ENCODE measurements at regions not wholly inside any gene's neighbourhood (a gene's known extent, or its start where the extent isn't known, plus 50 kb on each side); places are given as distances from the start of the nearest gene placed in this dataset.
A peak's percentile ranks its signal among the peaks of the same experiment; 100 is the strongest.

GRCh38 chr16:86450691-86451090 lies 59.6 kb upstream of the FOXF1 start:
- no peaks in the 10 kb centered on the region for H3K4me1 ChIP-seq (ENCODE audit: control insufficient read depth, insufficient read depth, low read length)
- no peaks in the 10 kb centered on the region for H3K27me3 ChIP-seq (ENCODE audit: control insufficient read depth, insufficient read depth, low read length)
- no peak overlapping the region for H3K27ac ChIP-seq (ENCODE audit: low read depth, low read length)
- no peak overlapping the region for H3K9ac ChIP-seq (ENCODE audit: low read length)
- no peak overlapping the region for H3K4me3 ChIP-seq (ENCODE audit: low read length)
- no peaks in the 10 kb centered on the region for H3K36me3 ChIP-seq (ENCODE audit: control insufficient read depth, insufficient read depth, low read length)

GRCh38 chr16:86452451-86452850 lies 57.9 kb upstream of the FOXF1 start:
- H3K4me3 ChIP-seq (ENCODE audit: low read length), result no peak overlapping the region
- H3K27ac ChIP-seq (ENCODE audit: low read depth, low read length), result no peak overlapping the region
- H3K9ac ChIP-seq (ENCODE audit: low read length), result no peak overlapping the region
- H3K27me3 ChIP-seq (ENCODE audit: control insufficient read depth, insufficient read depth, low read length), result no peaks in the 10 kb centered on the region
- peaks cover 5% of the 10 kb centered on the region for H3K4me1 ChIP-seq (ENCODE audit: control insufficient read depth, insufficient read depth, low read length)
- no peaks in the 10 kb centered on the region for H3K36me3 ChIP-seq (ENCODE audit: control insufficient read depth, insufficient read depth, low read length)

- no peak overlapping the region for H3K9ac ChIP-seq (ENCODE audit: low read length)
- no peak overlapping the region for H3K4me3 ChIP-seq (ENCODE audit: low read length)
- H3K36me3 ChIP-seq (ENCODE audit: control insufficient read depth, insufficient read depth, low read length), result no peaks in the 10 kb centered on the region
- H3K27ac ChIP-seq (ENCODE audit: low read depth, low read length), result no peak overlapping the region
- H3K27me3 ChIP-seq (ENCODE audit: control insufficient read depth, insufficient read depth, low read length), result no peaks in the 10 kb centered on the region
- H3K4me1 ChIP-seq (ENCODE audit: control insufficient read depth, insufficient read depth, low read length), result peaks cover 25% of the 10 kb centered on the region
Observed at GRCh38 chr16:86455116-86455515, 55.2 kb upstream of the FOXF1 start.

DNA sequence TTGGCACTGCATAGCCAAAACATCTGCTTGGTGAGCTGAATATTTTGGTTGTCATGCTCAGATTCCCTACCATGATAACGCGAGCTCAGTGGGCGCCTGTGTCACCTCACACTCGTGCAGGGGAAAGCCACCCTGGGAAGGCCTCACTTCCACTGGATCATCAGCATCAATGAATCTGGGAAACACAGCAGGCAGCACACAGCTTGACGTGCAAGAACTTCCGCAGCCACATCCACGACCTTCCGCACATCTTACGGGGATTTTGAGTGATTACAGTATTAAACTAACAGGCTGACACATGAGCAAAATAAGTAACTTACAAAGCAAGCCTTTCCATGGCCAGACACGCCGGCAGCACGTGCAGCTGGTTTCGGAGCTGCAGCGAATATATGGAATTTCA lies 54.7 kb upstream of the FOXF1 start:
- no peak overlapping the region for H3K9ac ChIP-seq (ENCODE audit: low read length)
- no peaks in the 10 kb centered on the region for H3K27me3 ChIP-seq (ENCODE audit: control insufficient read depth, insufficient read depth, low read length)
- no peak overlapping the region for H3K27ac ChIP-seq (ENCODE audit: low read depth, low read length)
- no peaks in the 10 kb centered on the region for H3K36me3 ChIP-seq (ENCODE audit: control insufficient read depth, insufficient read depth, low read length)
- no peak overlapping the region for H3K4me3 ChIP-seq (ENCODE audit: low read length)
- H3K4me1 ChIP-seq (ENCODE audit: control insufficient read depth, insufficient read depth, low read length), result peaks cover 27% of the 10 kb centered on the region

GRCh38 chr16:86457501-86458148 lies 52.7 kb upstream of the FOXF1 start:
- H3K27me3 ChIP-seq (ENCODE audit: control insufficient read depth, insufficient read depth, low read length), result no peaks in the 10 kb centered on the region
- peaks cover 31% of the 10 kb centered on the region for H3K4me1 ChIP-seq (ENCODE audit: control insufficient read depth, insufficient read depth, low read length)
- H3K9ac ChIP-seq (ENCODE audit: low read length), result no peak overlapping the region
- no peaks in the 10 kb centered on the region for H3K36me3 ChIP-seq (ENCODE audit: control insufficient read depth, insufficient read depth, low read length)
- H3K27ac ChIP-seq (ENCODE audit: low read depth, low read length), result peak overlapping the region; percentile 91
- H3K4me3 ChIP-seq (ENCODE audit: low read length), result no peak overlapping the region

DNA sequence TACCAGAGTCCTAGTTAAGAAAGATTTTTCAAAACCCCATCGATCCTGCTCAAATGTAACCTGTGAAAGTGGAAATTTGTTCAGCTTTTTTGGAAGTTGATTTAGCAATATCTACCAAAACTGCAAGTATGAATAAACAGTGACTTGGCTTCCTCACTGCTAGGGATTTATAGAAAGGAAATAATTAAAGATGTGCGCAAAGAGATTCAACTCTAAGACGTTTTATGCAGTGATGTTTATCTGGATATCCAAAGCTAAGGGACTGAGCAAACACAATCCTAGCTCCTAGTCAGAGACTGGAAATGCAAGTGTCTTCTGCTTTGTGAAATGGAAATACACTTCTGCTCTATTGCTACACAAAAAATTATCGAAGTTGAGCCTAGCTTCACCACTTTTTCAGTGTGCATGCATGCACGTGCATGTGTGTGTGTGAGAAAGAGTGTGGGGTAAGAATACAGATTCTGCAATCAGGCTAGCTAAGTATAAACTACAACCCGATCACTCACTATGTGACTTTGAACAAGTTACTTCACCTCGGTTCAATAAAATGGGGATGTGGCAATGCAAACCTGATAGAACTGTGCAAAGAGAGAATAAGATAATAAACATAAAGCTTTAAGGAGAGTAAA lies 52.1 kb upstream of the FOXF1 start:
- Histone ChIP-seq H3K27me3 (ENCODE audit: control insufficient read depth, insufficient read depth, low read length) (no peaks in the 10 kb centered on the region), H3K4me3 (ENCODE audit: low read length) (no peak overlapping the region), H3K27ac (ENCODE audit: low read depth, low read length) (peak overlapping the region; percentile 91), H3K36me3 (ENCODE audit: control insufficient read depth, insufficient read depth, low read length) (no peaks in the 10 kb centered on the region), H3K9ac (ENCODE audit: low read length) (no peak overlapping the region), H3K4me1 (ENCODE audit: control insufficient read depth, insufficient read depth, low read length) (peaks cover 36% of the 10 kb centered on the region)

GRCh38 chr16:86459266-86459665 lies 51.1 kb upstream of the FOXF1 start:
- Histone ChIP-seq H3K27ac (ENCODE audit: low read depth, low read length) (peak overlapping the region; percentile 91), H3K27me3 (ENCODE audit: control insufficient read depth, insufficient read depth, low read length) (no peaks in the 10 kb centered on the region), H3K4me3 (ENCODE audit: low read length) (no peak overlapping the region), H3K36me3 (ENCODE audit: control insufficient read depth, insufficient read depth, low read length) (no peaks in the 10 kb centered on the region), H3K4me1 (ENCODE audit: control insufficient read depth, insufficient read depth, low read length) (peaks cover 40% of the 10 kb centered on the region), H3K9ac (ENCODE audit: low read length) (peak overlapping the region; percentile 12)

Measured in rectal smooth muscle tissue (tissue), 1 donor.